ENCODE measurements at regions not wholly inside any gene's neighbourhood (a gene's known extent, or its start where the extent isn't known, plus 50 kb on each side); places are given as distances from the start of the nearest gene placed in this dataset.

DNA sequence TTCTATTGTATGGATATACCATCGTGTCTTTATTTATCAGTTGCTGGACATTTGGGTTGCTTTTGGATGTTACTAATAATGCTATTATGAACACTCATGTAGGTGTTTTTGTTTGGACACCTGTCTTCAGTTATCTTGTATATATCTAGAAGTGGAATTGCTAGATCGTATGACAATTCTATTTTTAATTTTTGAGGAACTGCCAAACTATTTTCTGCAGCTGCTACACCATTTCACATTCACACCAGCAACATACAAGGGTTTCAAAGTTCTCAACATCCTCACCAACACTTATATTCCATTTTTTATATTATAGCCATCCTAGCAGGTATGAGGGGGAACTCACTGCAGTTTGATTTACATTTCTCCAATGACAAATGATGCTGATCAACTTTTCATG, 324.6 kb downstream of the CAAP1 start:
- DNase-seq (ENCODE audit: low spot score), result no peak

DNA sequence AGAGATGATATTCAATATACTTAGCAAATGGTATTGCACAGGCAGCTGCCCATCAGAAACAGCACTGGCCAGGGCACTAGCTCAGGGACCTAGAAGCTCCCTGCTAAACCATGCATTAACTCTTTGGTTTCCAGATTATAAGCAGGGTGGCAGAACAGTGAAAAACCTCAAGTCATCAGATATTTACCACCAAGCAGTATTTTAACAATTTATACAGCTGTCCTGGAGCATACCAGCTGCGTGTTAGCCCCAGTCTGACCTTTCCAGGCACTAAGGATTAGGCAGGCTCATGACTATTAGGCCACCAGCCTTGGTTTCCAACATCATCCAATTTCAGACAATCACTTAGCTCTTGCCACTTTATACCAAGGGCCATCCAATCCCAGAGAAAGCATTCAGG, 326.5 kb downstream of the CAAP1 start:
- DNase-seq (ENCODE audit: low spot score), result no peak

DNA sequence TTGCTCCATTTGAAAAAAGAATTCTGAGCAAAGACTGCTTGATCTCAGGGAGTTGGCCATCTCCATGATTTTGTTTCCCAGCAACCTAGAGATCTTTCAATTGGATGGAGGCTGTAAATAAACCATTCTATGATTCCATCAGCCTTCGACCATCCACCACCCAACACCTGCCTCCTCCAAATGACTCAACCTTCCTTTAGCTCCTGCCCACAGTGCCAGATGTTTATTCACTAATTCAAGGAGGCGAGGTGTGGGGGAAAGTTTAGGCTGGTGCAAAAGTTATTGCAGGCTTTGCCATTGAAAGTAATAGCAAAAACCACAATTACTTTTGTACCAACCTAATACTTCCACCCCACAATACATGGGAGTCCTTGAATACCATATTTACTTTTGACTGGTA, 327.5 kb downstream of the CAAP1 start:
- no peak for DNase-seq (ENCODE audit: low spot score)

DNA sequence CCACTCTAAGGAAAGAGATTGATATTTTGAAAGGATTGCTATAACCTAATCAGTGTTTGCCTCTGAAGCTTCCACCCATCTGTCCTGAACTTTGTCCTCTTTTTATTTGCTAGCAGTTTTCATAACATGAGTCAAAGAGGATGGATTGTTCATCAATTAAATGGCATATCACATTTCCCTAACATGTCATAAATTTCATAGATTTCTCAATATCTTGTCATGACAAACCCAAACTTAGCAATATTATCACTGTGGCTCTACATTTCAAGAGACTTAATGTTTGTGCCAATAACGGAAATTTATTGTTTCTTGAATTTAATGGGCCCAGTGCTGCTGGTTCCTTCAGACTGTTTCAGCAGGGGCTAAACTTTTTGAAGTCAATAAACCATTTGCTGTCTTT, 330.3 kb downstream of the CAAP1 start:
- no peak for DNase-seq (ENCODE audit: low spot score)

DNA sequence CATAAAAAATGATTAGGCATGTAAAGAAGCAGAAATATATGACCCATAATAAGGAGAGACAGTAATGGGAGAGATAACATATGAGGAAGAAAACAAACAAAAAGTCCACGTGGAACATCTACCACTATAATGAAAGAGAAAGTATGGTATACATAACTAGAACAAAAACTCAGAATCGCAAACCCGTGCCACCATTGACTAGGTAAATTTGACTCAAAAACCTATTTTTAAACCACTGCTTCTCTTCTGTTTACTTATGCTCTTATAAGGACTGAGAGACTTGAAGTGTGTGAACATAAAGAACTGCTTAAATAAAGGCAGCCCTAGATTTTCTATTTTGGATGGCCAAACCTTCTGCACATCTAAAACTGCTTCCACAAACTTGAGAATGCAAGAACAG, 330.7 kb downstream of the CAAP1 start:
- DNase-seq (ENCODE audit: low spot score), result no peak

DNA sequence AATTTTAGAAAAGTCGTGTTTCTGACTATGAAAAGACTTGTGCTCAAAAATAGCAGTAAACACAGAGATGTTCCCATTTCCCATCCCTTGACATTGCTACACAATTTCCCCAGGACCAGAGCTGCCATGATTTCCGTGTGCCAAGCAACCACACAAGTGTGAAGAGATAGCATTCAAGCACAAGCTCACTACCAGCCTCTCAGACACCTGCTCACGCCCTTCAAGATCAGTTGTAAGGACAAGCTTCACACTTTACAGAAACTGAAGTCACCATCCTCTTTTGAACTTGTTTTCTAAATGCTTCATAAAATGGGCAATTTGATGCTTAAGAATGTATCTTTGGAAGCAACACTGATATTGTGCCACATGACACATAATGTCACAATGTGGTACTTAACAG, 333.1 kb downstream of the CAAP1 start:
- no peak for DNase-seq (ENCODE audit: low spot score)

DNA sequence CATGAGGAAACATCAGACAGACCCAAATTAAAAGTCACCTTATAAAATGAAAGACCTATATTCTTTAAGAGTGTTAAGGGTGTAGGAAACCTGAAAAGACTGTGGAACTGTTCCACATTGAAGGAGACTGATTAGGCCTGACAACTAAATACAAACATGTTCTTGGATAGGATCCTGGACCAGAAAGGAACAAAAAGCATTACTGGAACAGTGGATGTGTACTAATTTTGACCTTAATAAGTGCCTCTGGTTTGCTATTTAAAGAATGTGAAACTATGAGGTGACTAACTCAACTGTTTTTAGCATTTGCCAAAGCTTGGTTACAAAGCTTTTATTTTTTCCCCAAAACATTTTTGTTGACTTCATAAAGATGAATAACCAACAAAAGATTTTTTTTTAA, 340.6 kb downstream of the CAAP1 start:
- peak; percentile 21 for DNase-seq (ENCODE audit: low spot score)

DNA sequence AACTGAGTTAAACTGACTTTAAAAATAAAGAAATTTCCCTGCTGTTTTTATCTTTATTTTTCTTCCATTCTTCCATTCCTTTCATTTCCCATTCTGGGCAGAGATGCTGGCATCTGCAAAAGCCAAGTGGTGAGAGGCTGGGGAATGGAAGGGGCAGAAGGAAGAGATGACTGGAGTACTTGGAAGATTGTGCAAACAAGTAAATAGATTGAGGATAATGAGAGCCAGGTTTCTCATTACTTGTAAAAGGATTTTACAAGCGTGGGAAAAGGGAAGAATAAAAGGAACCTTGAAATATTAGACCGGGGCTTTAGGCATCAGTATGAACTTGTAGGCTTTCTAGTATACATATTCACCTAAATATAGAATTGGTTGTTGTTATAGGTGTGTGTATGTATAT, 341.2 kb downstream of the CAAP1 start:
- peak; percentile 13 for DNase-seq (ENCODE audit: low spot score)

DNA sequence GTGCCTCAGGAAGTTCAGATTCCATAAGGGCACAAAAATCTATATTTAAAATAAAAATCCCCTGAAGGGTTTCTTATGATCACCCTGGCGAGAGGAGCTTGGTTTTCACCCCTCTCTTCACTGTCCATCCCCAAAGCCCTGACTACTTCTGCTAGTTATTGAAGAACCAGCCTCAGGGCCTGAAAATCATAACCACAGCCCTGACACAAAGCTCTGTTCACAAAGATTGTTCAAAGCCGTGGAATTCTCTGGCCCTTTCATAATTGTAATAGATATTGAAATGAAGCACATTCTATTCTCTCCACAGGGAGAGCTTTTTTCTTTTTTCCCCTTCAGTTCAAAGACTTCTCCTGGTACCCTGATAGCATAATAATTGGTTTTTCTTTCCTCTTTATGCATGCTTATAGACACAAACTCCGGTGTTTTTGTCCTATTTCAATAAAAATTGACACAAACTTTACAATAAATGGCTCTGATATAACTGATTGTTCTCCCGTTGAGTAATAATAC, 343.8 kb downstream of the CAAP1 start:
- no peak for DNase-seq (ENCODE audit: low spot score)

DNA sequence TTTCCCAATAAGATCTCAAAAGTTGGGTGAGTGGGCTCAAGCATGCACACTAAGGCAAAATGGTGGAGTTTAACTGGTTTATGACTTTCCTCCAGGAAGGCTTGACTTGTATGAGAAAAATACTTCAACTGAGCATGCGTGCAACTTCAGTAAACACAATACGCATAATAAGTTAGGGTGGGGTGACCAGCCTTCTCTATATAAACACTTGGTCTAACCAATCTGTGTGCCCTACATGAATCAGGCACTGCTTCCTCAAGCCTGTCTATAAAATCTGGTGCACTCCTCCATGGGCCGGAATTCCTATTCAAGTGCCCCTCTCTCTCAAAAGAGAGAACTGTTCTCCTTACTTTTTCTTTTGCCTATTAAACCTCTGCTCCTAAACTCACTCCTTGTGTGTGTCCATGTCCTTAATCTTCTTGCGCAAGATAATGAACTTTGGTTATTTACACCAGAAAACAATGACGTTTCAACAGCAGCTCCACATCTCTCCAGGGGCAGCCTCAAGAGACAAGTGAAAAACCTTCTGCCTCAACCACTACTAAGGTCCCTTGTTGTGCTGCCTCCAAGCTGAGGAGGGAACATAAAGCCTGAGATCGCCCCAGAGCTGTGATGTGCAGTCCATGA, 352.6 kb downstream of the CAAP1 start:
- no peak for DNase-seq (ENCODE audit: low spot score)

DNA sequence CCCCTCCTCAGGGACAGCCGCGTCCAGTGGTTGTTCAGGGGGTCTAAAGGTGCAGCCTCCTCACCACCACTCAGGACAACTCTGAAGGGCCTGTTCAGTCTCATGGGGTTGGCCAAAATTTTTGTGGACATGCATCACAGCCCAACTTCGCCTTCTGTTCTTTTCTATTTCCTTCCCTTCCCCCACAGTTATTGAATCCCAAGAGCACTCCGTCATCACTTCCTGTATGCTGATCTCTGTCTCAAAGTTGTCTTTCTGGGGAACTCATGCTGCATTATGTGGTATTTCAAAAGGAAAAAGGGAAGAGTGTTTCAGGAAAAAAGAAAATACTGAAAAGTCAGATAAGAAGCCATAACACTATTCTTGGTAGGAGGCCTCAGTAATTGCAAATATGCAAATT, 355.4 kb downstream of the CAAP1 start:
- no peak for DNase-seq (ENCODE audit: low spot score)

DNA sequence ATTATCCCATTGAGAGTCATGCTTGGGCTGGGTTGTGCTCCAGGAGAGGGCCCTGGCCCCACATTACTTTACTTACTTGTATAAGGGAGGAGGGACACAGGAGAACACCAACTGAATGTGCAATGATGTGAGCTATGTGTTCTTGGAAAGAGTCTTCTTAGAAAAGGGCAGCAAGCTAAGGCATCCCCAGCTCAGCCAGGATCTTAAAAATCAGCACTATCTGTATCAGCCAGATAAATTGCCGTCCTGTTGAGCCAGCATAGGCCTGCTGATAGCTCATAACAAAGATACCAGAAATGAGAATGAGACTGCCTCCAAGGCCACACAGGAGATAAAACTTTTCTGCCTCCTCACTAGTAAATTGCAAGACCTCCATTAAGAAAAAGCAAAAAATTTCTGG, 357.5 kb downstream of the CAAP1 start:
- DNase-seq (ENCODE audit: low spot score), result no peak

DNA sequence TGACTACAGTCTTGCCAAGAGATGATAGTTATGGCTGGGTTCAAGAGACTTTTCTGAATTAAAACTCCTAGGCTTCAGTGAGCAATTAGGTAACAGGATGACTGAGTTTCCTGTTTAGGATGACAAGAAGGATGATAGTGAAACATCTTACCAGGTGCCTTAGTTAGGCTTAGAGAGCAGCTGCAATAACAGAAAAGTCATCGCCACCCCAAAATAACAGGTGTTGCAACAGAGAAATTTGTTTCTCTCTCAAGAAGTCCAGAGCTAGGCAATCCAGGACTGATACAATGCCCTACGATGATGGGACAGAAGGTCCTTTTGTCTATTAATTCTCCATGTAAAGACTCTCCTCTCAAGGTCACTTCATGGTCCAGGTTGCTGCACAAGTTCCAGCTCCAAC, 361.8 kb downstream of the CAAP1 start:
- no peak for DNase-seq (ENCODE audit: low spot score)

DNA sequence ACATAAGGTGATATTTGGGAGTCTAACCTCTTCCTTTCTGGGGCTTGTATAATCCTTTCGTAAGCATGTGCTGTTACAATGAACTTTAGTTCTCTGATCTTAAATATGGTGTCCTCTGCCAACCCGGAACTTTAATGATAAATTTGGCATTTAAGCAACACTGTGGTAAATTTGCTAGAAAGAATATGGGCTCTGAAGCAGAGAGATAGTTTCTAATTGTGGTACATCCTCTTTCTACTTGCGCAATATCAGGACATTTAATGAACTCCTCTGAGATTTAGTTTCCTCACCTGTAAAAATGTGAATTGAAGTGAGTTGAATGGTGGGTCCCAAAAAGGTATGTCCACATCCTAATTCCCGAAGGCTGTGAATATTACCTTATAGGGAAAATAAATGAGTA, 364.7 kb downstream of the CAAP1 start:
- no peak for DNase-seq (ENCODE audit: low spot score)

DNA sequence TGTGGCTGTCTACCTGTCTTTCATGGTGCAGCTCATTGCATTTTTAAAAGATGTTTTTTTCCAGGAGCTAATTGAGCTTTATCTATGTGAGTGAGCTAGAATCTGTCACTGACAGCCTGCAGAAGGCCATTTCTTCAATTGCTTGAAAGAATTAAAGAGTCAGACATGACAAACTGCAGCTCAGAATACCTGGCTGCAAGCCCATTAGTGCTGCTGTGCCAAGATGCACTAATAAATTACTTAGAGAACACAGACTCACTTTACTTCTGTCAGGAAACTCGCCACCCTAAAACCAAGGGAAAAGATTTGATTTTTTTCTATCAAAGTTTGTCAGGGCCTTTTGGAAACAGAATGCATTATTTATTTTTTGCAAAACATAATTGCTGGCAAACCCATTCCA, 368.3 kb downstream of the CAAP1 start:
- DNase-seq (ENCODE audit: low spot score), result peak; percentile 44

DNA sequence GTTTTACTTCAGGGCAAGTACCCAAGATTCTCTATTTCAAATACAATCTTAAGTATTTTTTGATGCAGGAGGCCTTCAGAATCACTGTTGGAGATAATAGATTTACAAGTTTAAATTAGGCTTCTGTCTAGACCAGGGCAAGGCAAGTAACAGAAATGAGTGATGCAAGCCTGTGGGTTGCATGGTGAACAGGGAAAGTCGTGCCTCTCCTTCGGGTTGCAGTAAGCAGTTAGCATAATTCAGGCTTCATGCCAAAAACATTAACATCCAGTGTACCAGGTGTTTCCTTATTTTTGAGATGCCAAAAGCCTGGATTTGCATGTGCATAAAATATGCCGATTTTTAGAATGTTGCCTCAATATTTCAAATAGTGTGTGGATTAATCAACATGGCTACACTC, 369.0 kb downstream of the CAAP1 start:
- no peak for DNase-seq (ENCODE audit: low spot score)

DNA sequence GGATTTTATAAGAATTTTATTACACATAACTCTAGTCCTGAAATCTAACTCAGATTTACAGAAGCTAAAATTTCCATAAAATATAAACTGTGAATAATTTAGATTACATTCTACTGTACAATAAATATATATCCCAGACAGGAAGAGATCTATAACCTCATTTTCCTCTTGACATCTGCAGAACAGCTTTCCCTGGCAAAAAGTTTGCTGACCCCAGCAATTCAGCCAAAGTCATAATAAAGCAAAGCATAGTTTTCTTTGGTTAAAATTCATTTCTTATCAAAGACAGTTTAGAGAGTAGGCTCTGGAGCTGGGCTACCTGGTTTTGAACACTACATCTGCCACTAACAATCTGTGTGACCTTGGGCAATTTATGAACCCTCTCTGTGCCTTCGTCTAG, 372.5 kb downstream of the CAAP1 start:
- DNase-seq (ENCODE audit: low spot score), result no peak

DNA sequence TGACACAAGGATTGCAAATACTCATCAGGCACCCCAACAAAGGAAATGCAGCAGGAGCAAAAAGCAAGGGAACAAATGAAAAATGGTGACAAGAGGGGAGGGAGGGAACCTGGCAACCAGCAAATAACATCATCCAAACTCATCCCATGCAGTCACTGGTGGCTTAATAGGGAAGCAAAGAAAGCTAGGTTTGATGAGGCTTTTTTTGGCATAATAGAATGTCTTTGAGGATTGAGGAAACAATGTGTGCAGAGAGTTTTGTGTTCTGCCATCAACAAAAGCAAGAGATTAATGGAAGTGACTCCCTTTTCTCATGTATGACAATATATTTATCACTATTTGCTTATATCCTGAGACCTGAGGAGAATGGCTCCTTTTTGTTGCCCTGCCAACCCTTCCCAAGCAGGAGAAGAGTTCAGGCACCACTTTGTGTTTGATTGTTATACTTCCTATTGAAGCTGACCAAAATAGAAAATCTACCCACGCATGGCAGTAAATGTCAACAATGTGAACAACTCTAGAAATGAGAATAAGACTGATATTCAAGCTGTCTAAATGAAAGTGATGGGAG, 375.7 kb downstream of the CAAP1 start:
- no peak for DNase-seq (ENCODE audit: low spot score)

DNA sequence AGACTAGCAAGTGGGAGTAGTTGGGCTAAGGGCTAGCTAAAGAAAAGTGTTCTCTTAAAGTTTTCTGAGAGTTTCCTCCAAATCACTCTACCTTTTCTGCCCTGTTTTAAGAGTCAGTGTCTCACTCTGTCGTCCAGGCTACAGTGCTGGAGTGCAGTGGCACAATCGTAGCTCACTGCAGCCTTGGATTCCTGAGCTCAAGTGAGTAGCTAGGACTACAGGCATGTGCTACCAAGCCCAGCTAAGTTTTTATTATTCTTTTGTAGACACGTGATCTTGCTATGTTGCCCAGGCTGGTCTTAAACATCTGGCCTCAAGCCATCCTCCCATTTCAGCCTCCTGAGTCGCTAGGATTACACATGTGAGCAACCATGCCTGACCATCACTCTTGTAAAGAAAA, 378.9 kb downstream of the CAAP1 start:
- DNase-seq (ENCODE audit: low spot score), result no peak

DNA sequence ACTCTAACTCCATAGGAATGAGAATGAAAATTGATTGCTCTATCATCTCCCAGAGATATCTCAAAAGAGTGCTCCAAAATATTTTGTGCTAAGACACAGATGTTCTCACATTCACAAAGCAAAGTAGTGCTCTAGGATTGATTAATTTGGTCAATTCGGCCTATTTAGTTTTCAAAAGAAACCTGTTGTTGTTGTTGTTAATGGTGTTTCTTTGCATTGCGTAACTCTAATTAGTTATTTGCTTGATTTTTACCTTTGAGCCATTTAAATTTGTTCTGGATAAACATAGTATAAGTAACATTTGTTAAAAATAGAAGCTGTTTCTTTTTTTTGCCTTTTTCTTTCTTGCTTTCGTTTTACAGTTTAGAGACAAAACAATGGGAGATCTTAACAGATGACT, 382.5 kb downstream of the CAAP1 start:
- no peak for DNase-seq (ENCODE audit: low spot score)

DNA sequence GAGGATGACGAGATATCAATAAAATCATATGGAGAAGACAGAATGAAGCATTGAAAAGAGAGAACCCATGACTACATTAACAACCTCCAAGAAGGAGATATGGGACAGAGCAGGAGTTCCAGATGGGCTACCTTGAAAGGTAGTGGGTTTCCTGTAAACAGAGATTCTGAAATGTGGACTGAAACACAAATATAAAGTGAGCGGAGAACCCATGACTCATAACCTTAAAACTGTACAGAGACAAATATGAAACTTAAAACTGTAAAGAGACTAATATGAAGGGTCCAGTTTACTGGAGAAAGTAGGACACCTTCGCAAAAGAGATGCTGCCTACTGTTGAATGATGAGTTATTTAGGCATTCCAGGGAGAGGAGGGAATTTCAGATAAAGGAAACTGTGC, 383.7 kb downstream of the CAAP1 start:
- DNase-seq (ENCODE audit: low spot score), result no peak

DNA sequence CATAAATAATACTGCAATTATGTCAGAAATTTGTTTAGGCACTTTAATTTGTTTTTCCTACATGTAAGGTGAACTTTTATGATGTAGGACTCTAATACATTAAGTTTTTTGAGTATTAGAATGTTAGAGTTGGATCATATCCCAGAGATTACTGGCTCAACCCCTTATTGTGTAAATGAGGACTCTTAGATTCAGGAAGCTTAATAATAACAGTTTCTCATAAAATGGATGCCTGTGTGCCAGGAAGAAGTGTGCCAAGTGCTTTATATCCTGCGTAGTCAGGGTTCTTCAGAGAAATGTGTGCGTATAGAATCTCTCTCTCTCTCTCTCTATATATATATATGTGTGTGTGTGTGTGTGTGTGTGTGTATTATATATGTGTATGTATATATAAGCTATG, 388.5 kb downstream of the CAAP1 start:
- DNase-seq (ENCODE audit: low spot score), result no peak

DNA sequence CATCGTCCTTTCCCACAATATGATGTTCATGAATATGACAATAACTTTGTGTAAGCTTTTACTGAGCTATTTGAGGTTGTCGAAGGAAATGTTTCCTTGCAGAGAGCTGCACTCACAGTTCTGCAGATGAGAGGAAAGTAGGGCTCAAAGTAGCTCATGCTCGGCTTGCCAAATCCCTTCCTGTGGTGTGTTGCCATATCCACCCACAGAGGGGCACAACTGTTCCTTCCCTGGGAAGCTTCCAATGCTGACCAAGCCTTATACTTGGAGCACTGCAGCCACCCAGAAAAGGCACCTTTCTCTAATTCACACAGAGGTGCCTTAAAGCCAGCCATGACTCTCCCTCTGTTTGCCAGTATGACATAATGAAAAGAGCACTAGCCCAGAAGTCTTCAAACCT, 390.3 kb downstream of the CAAP1 start:
- DNase-seq (ENCODE audit: low spot score), result no peak

DNA sequence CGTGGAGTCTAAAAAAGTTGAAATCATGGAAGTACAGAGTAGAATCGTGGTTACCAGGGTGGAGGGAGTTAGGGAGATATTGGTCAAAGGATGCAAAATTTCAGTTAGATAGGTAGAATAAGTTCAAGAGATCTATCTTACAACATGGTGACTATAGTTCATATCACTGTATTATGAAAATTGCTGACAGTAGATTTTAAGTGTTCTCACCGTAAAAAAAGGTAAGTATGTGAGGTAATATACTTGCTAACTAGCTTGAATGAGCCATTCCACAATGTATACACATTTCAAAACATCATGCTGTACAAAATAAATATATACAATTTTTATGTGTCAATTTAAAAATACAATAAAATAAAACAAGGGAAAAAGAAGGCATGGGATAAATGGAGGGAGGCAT, 392.1 kb downstream of the CAAP1 start:
- DNase-seq (ENCODE audit: low spot score), result no peak

Data from pons (tissue), 1 donor.